GM21381 (cell line): ENCODE measurements at regions not wholly inside any gene's neighbourhood (a gene's known extent, or its start where the extent isn't known, plus 50 kb on each side); places are given as distances from the start of the nearest gene placed in this dataset.
A peak's percentile ranks its signal among the peaks of the same experiment; 100 is the strongest.
"Not testable (repeated sequence)": the region's sequence is repeated elsewhere in the genome, so short reads cannot be mapped to it uniquely, and the experiment has no call there.

Experiments used
- ATAC-seq: cut with Tn5 transposase; IDR thresholded peaks from one replicate; pipeline ENCODE4 v1.9.1; 2021; ENCODE audit warnings: mild to moderate bottlenecking, moderate library complexity; ENCODE audit not compliant: unreplicated experiment

GRCh38 chr7:155377071-155377837 lies 79.6 kb downstream of the INSIG1 start:
- no peak for ATAC-seq

- ATAC-seq = no peak
Observed at GRCh38 chr7:155377838-155378579, 79.9 kb upstream of the EN2 start.

GRCh38 chr7:155378580-155378934 lies 79.4 kb upstream of the EN2 start:
- no peak for ATAC-seq

GRCh38 chr7:155378959-155379871 lies 78.7 kb upstream of the EN2 start:
- ATAC-seq = no peak

GRCh38 chr7:155380221-155380861 lies 77.6 kb upstream of the EN2 start:
- ATAC-seq = peak; percentile 85

- no peak for ATAC-seq
Observed at GRCh38 chr7:155380976-155381851, 76.7 kb upstream of the EN2 start.

GRCh38 chr7:155381852-155382801 lies 75.8 kb upstream of the EN2 start:
- no peak for ATAC-seq

GRCh38 chr7:155382802-155383171 lies 75.1 kb upstream of the EN2 start:
- no peak for ATAC-seq

GRCh38 chr7:155383756-155384491 lies 74.0 kb upstream of the EN2 start:
- no peak for ATAC-seq

- no peak for ATAC-seq
Observed at GRCh38 chr7:155384751-155385150, 73.2 kb upstream of the EN2 start.

GRCh38 chr7:155385182-155385581 lies 72.7 kb upstream of the EN2 start:
- ATAC-seq = not testable (repeated sequence)

- no peak for ATAC-seq
Observed at GRCh38 chr7:155386608-155387007, 71.3 kb upstream of the EN2 start.

GRCh38 chr7:155387066-155387620 lies 70.8 kb upstream of the EN2 start:
- ATAC-seq = no peak

GRCh38 chr7:155388561-155388960 lies 69.4 kb upstream of the EN2 start:
- ATAC-seq = no peak

- no peak for ATAC-seq
Observed at GRCh38 chr7:155391414-155391813, 66.5 kb upstream of the EN2 start.

GRCh38 chr7:155392726-155393570 lies 65.0 kb upstream of the EN2 start:
- ATAC-seq = no peak

- ATAC-seq = no peak
Observed at GRCh38 chr7:155394413-155394812, 63.5 kb upstream of the EN2 start.
